ENCODE measurements at regions not wholly inside any gene's neighbourhood (a gene's known extent, or its start where the extent isn't known, plus 50 kb on each side); places are given as distances from the start of the nearest gene placed in this dataset.

GRCh38 chr2:150387586-150388288, 99.7 kb downstream of the RND3 start:
- H3K9me3 ChIP-seq = peaks cover 10% of the 10 kb centered on the region
- no peaks in the 10 kb centered on the region for H3K79me2 ChIP-seq (ENCODE audit: insufficient read depth)
- DNase-seq = no peak
- ChIA-PET POLR2A (interaction anchor here (0.6 kb wide), 1 partner anchor 1726 kb away, joined by 3 read pairs; no protein-coding TSS in a partner anchor), CTCF (interaction anchor here (0.8 kb wide), 1 partner anchor 589 kb away, joined by 4 read pairs; no protein-coding TSS in a partner anchor)
- no peak overlapping the region for H3K9ac ChIP-seq
- WGBS (ENCODE audit: low lambda C conversion rate) = 66% methylated on average over 3 of the region's 4 CpGs
- H4K20me1 ChIP-seq (ENCODE audit: insufficient read depth) = no peaks in the 10 kb centered on the region
- no peaks in the 10 kb centered on the region for H3F3A ChIP-seq (replicated peaks; ENCODE audit: insufficient read depth)
- no peak overlapping the region for H3K27ac ChIP-seq (ENCODE audit: low read depth in 2 of 2, low read length in 1 of 2)
- no peaks in the 10 kb centered on the region for H3K9me2 ChIP-seq
- peaks cover 0 to 10% of the 10 kb centered on the region in 2 experiments; a peak in 1 of 4 replicates for H3K4me1 ChIP-seq (ENCODE audit: control insufficient read depth in 1 of 2, insufficient read depth in 2 of 2, low read depth in 1 of 2, low read length in 1 of 2)
- H3K4me2 ChIP-seq = no peak overlapping the region
- H3K36me3 ChIP-seq (replicated peaks in 1 of 2; ENCODE audit: control insufficient read depth in 1 of 2, insufficient read depth in 2 of 2, low read length in 1 of 2) = peaks cover 0 to 8% of the 10 kb centered on the region in 2 experiments
- TF ChIP-seq RCOR1 (IDR thresholded peaks at IDR 0.05; ENCODE audit: low read length) = no peak
- no peak for TF ChIP-seq EP300 (IDR thresholded peaks at IDR 0.05; ENCODE audit: borderline replicate concordance in 1 of 2, low read depth in 1 of 2, low read length in 1 of 2)
- TF ChIP-seq MEF2A (IDR thresholded peaks at IDR 0.05; ENCODE audit: borderline replicate concordance, low read depth) = no peak
- no peak for TF ChIP-seq ELF1 (IDR thresholded peaks at IDR 0.05)
- TF ChIP-seq, protein P1, sequence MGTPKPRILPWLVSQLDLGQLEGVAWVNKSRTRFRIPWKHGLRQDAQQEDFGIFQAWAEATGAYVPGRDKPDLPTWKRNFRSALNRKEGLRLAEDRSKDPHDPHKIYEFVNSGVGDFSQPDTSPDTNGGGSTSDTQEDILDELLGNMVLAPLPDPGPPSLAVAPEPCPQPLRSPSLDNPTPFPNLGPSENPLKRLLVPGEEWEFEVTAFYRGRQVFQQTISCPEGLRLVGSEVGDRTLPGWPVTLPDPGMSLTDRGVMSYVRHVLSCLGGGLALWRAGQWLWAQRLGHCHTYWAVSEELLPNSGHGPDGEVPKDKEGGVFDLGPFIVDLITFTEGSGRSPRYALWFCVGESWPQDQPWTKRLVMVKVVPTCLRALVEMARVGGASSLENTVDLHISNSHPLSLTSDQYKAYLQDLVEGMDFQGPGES (IDR thresholded peaks at IDR 0.05; ENCODE audit: low read depth, low read length) = no peak
- TF ChIP-seq, protein P2, sequence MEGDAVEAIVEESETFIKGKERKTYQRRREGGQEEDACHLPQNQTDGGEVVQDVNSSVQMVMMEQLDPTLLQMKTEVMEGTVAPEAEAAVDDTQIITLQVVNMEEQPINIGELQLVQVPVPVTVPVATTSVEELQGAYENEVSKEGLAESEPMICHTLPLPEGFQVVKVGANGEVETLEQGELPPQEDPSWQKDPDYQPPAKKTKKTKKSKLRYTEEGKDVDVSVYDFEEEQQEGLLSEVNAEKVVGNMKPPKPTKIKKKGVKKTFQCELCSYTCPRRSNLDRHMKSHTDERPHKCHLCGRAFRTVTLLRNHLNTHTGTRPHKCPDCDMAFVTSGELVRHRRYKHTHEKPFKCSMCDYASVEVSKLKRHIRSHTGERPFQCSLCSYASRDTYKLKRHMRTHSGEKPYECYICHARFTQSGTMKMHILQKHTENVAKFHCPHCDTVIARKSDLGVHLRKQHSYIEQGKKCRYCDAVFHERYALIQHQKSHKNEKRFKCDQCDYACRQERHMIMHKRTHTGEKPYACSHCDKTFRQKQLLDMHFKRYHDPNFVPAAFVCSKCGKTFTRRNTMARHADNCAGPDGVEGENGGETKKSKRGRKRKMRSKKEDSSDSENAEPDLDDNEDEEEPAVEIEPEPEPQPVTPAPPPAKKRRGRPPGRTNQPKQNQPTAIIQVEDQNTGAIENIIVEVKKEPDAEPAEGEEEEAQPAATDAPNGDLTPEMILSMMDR (IDR thresholded peaks at IDR 0.05) = no peak
- no peak for TF ChIP-seq SIN3A (IDR thresholded peaks at IDR 0.05; ENCODE audit: borderline replicate concordance, low read depth, low read length)
- TF ChIP-seq SMC3 (IDR thresholded peaks at IDR 0.05; ENCODE audit: low read depth, low read length) = no peak
- TF ChIP-seq FOSL2 (IDR thresholded peaks at IDR 0.05; ENCODE audit: borderline replicate concordance, low read depth) = no peak
- no peak for TF ChIP-seq FOXJ3 (CRISPR knock-in tag; IDR thresholded peaks at IDR 0.05)
- TF ChIP-seq POLR2AphosphoS5 (IDR thresholded peaks at IDR 0.05; ENCODE audit: low read depth, low read length) = no peak
- TF ChIP-seq NFIC (IDR thresholded peaks at IDR 0.05; ENCODE audit: borderline replicate concordance) = no peak
- TF ChIP-seq RAD21 (IDR thresholded peaks at IDR 0.05; ENCODE audit: low read length) = no peak
- no peak for TF ChIP-seq TAF1 (IDR thresholded peaks at IDR 0.05; ENCODE audit: borderline replicate concordance, low read depth, low read length)
- no peak for TF ChIP-seq USF1 (IDR thresholded peaks at IDR 0.05; ENCODE audit: borderline replicate concordance, low read depth)
- no peak for TF ChIP-seq JUND (IDR thresholded peaks at IDR 0.05)
- no peak for TF ChIP-seq NRF1 (IDR thresholded peaks at IDR 0.05; ENCODE audit: low read depth, low read length)
- TF ChIP-seq YY1 (IDR thresholded peaks at IDR 0.05; ENCODE audit: low read depth) = no peak
- H3K27me3 ChIP-seq (ENCODE audit: insufficient read depth) = no peaks in the 10 kb centered on the region
- no peak overlapping the region for H3K4me3 ChIP-seq (ENCODE audit: low read depth in 2 of 2, low read length in 1 of 2)
- H2AFZ ChIP-seq (ENCODE audit: low read depth) = no peak overlapping the region
